ENCODE measurements at regions not wholly inside any gene's neighbourhood (a gene's known extent, or its start where the extent isn't known, plus 50 kb on each side); places are given as distances from the start of the nearest gene placed in this dataset.

DNA sequence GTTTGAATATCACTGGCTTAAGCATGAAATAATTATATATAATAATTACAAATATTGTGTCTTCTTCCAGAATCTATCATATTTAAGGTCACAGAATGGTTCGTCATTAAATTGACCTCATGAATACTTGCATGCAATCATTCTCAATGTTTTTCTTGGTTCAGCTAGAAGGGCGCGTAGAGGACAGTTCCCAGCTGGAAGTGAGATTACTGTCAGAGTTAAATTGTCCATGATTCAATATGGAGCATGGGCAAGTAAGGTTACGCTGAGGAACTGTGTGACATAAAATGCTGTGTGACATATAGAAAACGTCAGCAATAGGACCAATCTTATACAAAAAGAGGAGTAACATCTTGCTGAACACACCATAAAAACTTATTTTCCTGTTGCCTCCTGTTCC, 2423.5 kb upstream of the RAG2 start:
- no peaks in the 10 kb centered on the region for H3K79me2 ChIP-seq (replicated peaks; ENCODE audit: insufficient read depth, low read length)
- no peaks in the 10 kb centered on the region for H3K36me3 ChIP-seq (ENCODE audit: insufficient read depth, low read length)
- H3K9me2 ChIP-seq (ENCODE audit: insufficient read depth, low read length): no peaks in the 10 kb centered on the region
- no peaks in the 10 kb centered on the region for H3K27me3 ChIP-seq (ENCODE audit: insufficient read depth, low read depth, low read length)
- no peak overlapping the region for H3K4me2 ChIP-seq (ENCODE audit: low read length)
- TF ChIP-seq TAF1 (IDR thresholded peaks at IDR 0.05; ENCODE audit: low read depth) (no peak), POLR2AphosphoS5 (IDR thresholded peaks at IDR 0.05) (peak; percentile 58), REST (IDR thresholded peaks at IDR 0.05; ENCODE audit: borderline replicate concordance) (no peak), MXI1 (conservative IDR thresholded peaks at IDR 0.05; ENCODE audit: poor library complexity, severe bottlenecking) (no peak), SMC3 (conservative IDR thresholded peaks at IDR 0.05; ENCODE audit: poor library complexity) (no peak), EP300 (conservative IDR thresholded peaks at IDR 0.05; ENCODE audit: poor library complexity, severe bottlenecking) (peak; percentile 84), RAD21 (conservative IDR thresholded peaks at IDR 0.05) (peak; percentile 8), CTCF (IDR thresholded peaks at IDR 0.05; ENCODE audit: poor library complexity, severe bottlenecking) (no peak), EZH2 (IDR thresholded peaks at IDR 0.05; ENCODE audit: borderline replicate concordance, insufficient read depth, low read length, poor library complexity, severe bottlenecking) (no peak)
- H3K4me3 ChIP-seq (ENCODE audit: low read length): no peak overlapping the region
- no peaks in the 10 kb centered on the region for H4K20me1 ChIP-seq (ENCODE audit: insufficient read depth)
- H3F3A ChIP-seq (ENCODE audit: insufficient read depth, low read length, poor library complexity, severe bottlenecking): no peaks in the 10 kb centered on the region
- H3K9ac ChIP-seq (ENCODE audit: low read length): no peak overlapping the region
- H3K27ac ChIP-seq (ENCODE audit: low read length): peak overlapping the region; percentile 72
- no peaks in the 10 kb centered on the region for H3K9me3 ChIP-seq (ENCODE audit: low read length)
- H2AFZ ChIP-seq (ENCODE audit: low read depth, low read length): no peak overlapping the region

DNA sequence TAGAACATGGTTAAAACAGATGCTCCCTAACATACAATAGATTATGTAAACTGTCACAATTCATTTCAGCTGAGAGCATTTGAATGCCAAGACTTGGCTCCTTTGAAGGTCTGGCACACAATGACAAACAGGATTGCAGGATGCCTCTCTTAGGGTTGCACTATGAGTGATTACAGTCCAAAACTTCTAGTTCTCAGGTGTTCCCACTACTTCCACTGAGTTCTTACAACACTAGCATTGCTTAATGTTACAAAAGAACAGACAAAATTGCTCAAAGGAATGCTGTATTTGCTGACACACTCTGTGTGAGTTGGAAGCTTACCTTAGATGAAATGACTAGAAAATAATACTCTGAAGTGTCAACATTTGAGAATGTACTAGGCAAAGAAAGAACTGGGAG, 2413.8 kb upstream of the RAG2 start:
- Histone ChIP-seq H3K27me3 (ENCODE audit: insufficient read depth, low read depth, low read length) (no peaks in the 10 kb centered on the region), H3K9ac (ENCODE audit: low read length) (no peak overlapping the region), H3K9me3 (ENCODE audit: low read length) (no peaks in the 10 kb centered on the region), H3K27ac (ENCODE audit: low read length) (no peak overlapping the region), H3K79me2 (replicated peaks; ENCODE audit: insufficient read depth, low read length) (no peaks in the 10 kb centered on the region), H3F3A (ENCODE audit: insufficient read depth, low read length, poor library complexity, severe bottlenecking) (no peaks in the 10 kb centered on the region), H2AFZ (ENCODE audit: low read depth, low read length) (no peak overlapping the region), H3K4me2 (ENCODE audit: low read length) (no peak overlapping the region), H3K9me2 (ENCODE audit: insufficient read depth, low read length) (no peaks in the 10 kb centered on the region), H4K20me1 (ENCODE audit: insufficient read depth) (no peaks in the 10 kb centered on the region), H3K4me3 (ENCODE audit: low read length) (no peak overlapping the region), H3K36me3 (ENCODE audit: insufficient read depth, low read length) (no peaks in the 10 kb centered on the region)
- TF ChIP-seq CTCF (IDR thresholded peaks at IDR 0.05; ENCODE audit: poor library complexity, severe bottlenecking): no peak
- TF ChIP-seq TAF1 (IDR thresholded peaks at IDR 0.05; ENCODE audit: low read depth): no peak
- no peak for TF ChIP-seq POLR2AphosphoS5 (IDR thresholded peaks at IDR 0.05)
- TF ChIP-seq RAD21 (conservative IDR thresholded peaks at IDR 0.05): no peak
- no peak for TF ChIP-seq SMC3 (conservative IDR thresholded peaks at IDR 0.05; ENCODE audit: poor library complexity)
- no peak for TF ChIP-seq MXI1 (conservative IDR thresholded peaks at IDR 0.05; ENCODE audit: poor library complexity, severe bottlenecking)
- TF ChIP-seq EZH2 (IDR thresholded peaks at IDR 0.05; ENCODE audit: borderline replicate concordance, insufficient read depth, low read length, poor library complexity, severe bottlenecking): no peak
- no peak for TF ChIP-seq EP300 (conservative IDR thresholded peaks at IDR 0.05; ENCODE audit: poor library complexity, severe bottlenecking)
- no peak for TF ChIP-seq REST (IDR thresholded peaks at IDR 0.05; ENCODE audit: borderline replicate concordance)
